WTC11 (cell line): ENCODE measurements at regions not wholly inside any gene's neighbourhood (a gene's known extent, or its start where the extent isn't known, plus 50 kb on each side); places are given as distances from the start of the nearest gene placed in this dataset.
A peak's percentile ranks its signal among the peaks of the same experiment; 100 is the strongest.

Experiments used
- ATAC-seq: fragments of 200-7000 bp; cut with Tn5 transposase; 2 replicates; pipeline ENCODE4 v1.10.0; 2021; ENCODE audit warnings: mild to moderate bottlenecking, moderate library complexity
- CTCF ChIA-PET: fragments of 300-600 bp; sonication (Branson Sonifier 250); formaldehyde crosslinking; loops from one replicate; lab custom pipeline; 2021; ENCODE audit warnings: antibody characterized with exemption; lab: Charles Lee
- POLR2A ChIA-PET: fragments of 350-600 bp; sonication (Branson Sonifier 250); formaldehyde crosslinking; loops from one replicate; lab custom pipeline; 2021; ENCODE audit warnings: antibody characterized with exemption; lab: Charles Lee
- DNase-seq: peaks from one replicate; pipeline ENCODE4 v3.0.0; 2021; ENCODE audit warnings: low spot score
- H3K27ac Mint-ChIP-seq: 2 replicates; pipeline ENCODE4 v1.8.0; 2021; ENCODE audit warnings: mixed read lengths
- H3K27me3 Mint-ChIP-seq: 2 replicates; pipeline ENCODE4 v1.8.0; 2021; ENCODE audit warnings: low read depth, mild to moderate bottlenecking, moderate library complexity, mixed read lengths
- H3K36me3 Mint-ChIP-seq: 2 replicates; pipeline ENCODE4 v1.8.0; 2021; ENCODE audit warnings: mixed read lengths
- H3K4me1 Mint-ChIP-seq: 2 replicates; pipeline ENCODE4 v1.8.0; 2022; ENCODE audit warnings: mixed read lengths
- H3K4me3 Mint-ChIP-seq: 2 replicates; pipeline ENCODE4 v1.8.0; 2021; ENCODE audit warnings: mild to moderate bottlenecking, moderate library complexity, mixed read lengths
- H3K9me3 Mint-ChIP-seq: 2 replicates; pipeline ENCODE4 v1.8.0; 2021; ENCODE audit warnings: mixed read lengths
- AFF4 ChIP-seq: sonication (generic); formaldehyde crosslinking; IDR thresholded peaks from 2 replicates; pipeline ENCODE4 v1.8.1; 2023; ENCODE audit warnings: mild to moderate bottlenecking, missing genetic modification reagents, borderline replicate concordance
- AR ChIP-seq: fragments of 250-450 bp; sonication (Bioruptor Pico); IDR thresholded peaks from 2 replicates; pipeline ENCODE4 v1.9.0; 2021; ENCODE audit warnings: mild to moderate bottlenecking
- CBFB ChIP-seq: sonication (generic); formaldehyde crosslinking; IDR thresholded peaks from 2 replicates; pipeline ENCODE4 v1.8.1; 2022; ENCODE audit warnings: mild to moderate bottlenecking, low read depth, missing genetic modification reagents
- CREB1 ChIP-seq: sonication (generic); formaldehyde crosslinking; IDR thresholded peaks from 2 replicates; pipeline ENCODE4 v1.8.0; 2023; ENCODE audit warnings: mild to moderate bottlenecking, missing genetic modification reagents
- CTCF ChIP-seq: fragments of 200-600 bp; IDR thresholded peaks from 2 replicates; pipeline ENCODE4 v1.8.0; 2022; ENCODE audit warnings: antibody characterized with exemption
- ELF4 ChIP-seq: sonication (generic); formaldehyde crosslinking; IDR thresholded peaks from 2 replicates; pipeline ENCODE4 v1.8.1; 2022; ENCODE audit warnings: low read depth, mild to moderate bottlenecking, moderate library complexity, missing genetic modification reagents
- ERG ChIP-seq: fragments of 250-450 bp; sonication (Bioruptor Pico); IDR thresholded peaks from 2 replicates; pipeline ENCODE4 v1.8.0; 2021; ENCODE audit warnings: mild to moderate bottlenecking
- ETV6 ChIP-seq: sonication (generic); formaldehyde crosslinking; IDR thresholded peaks from 2 replicates; pipeline ENCODE4 v1.8.1; 2022; ENCODE audit warnings: mild to moderate bottlenecking, missing genetic modification reagents
- FOXP1 ChIP-seq: sonication (generic); formaldehyde crosslinking; IDR thresholded peaks from 2 replicates; pipeline ENCODE4 v1.8.0; 2022; ENCODE audit warnings: missing genetic modification reagents, mild to moderate bottlenecking, moderate library complexity, borderline replicate concordance
- HMGXB4 ChIP-seq: sonication (generic); formaldehyde crosslinking; IDR thresholded peaks from 2 replicates; pipeline ENCODE4 v1.8.1; 2023; ENCODE audit warnings: mild to moderate bottlenecking, moderate library complexity, missing genetic modification reagents
- IRF1 ChIP-seq: sonication (generic); formaldehyde crosslinking; IDR thresholded peaks from 2 replicates; pipeline ENCODE4 v1.8.0; 2023; ENCODE audit warnings: missing genetic modification reagents
- IRF2 ChIP-seq: sonication (generic); formaldehyde crosslinking; IDR thresholded peaks from 2 replicates; pipeline ENCODE4 v1.8.0; 2022; ENCODE audit warnings: low read depth, missing genetic modification reagents, borderline replicate concordance
- OVOL2 ChIP-seq: fragments of 250-450 bp; sonication (Bioruptor Pico); IDR thresholded peaks from 2 replicates; pipeline ENCODE4 v1.9.0; 2021; ENCODE audit warnings: mild to moderate bottlenecking, borderline replicate concordance
- PRRX2 ChIP-seq: fragments of 250-450 bp; sonication (Bioruptor Pico); IDR thresholded peaks from 2 replicates; pipeline ENCODE4 v1.8.0; 2021; ENCODE audit warnings: mild to moderate bottlenecking
- RORB ChIP-seq: fragments of 250-450 bp; sonication (Bioruptor Pico); IDR thresholded peaks from 2 replicates; pipeline ENCODE4 v1.9.0; 2021; ENCODE audit warnings: mild to moderate bottlenecking
- SOX15 ChIP-seq: fragments of 250-450 bp; sonication (Bioruptor Pico); IDR thresholded peaks from 2 replicates; pipeline ENCODE4 v1.9.0; 2021; ENCODE audit warnings: mild to moderate bottlenecking
- ZNF416 ChIP-seq: fragments of 250-450 bp; sonication (Bioruptor Pico); IDR thresholded peaks from 2 replicates; pipeline ENCODE4 v1.9.0; 2021; ENCODE audit warnings: mild to moderate bottlenecking, inconsistent platforms

- TF ChIP-seq AR (CRISPR knock-in tag) = no peak
- no peak for TF ChIP-seq CTCF
- TF ChIP-seq HMGXB4 (CRISPR knock-in tag) = no peak
- TF ChIP-seq, all 79 proteins: peak for 0
Measured at GRCh38 chr21:38167345-38167744, 89.4 kb upstream of the KCNJ15 start (continued).

GRCh38 chr21:38170283-38170682 is 86.5 kb upstream of the KCNJ15 start:
- CTCF ChIA-PET = interaction anchor here (0.6 to 7.2 kb wide), 43 partner anchors 9 to 492 kb away, joined by 3 to 194 read pairs (median 4); no protein-coding TSS in a partner anchor
- peaks cover 5% of the 10 kb centered on the region for H3K9me3 Mint-ChIP-seq
- H3K4me3 Mint-ChIP-seq = no peak overlapping the region
- no peak overlapping the region for H3K27ac Mint-ChIP-seq
- POLR2A ChIA-PET = interaction anchor here (1.0 kb wide), 1 partner anchor 164 kb away, joined by 3 read pairs; no protein-coding TSS in a partner anchor
- peak; percentile 44 for DNase-seq
- peaks cover 35% of the 10 kb centered on the region for H3K4me1 Mint-ChIP-seq
- no peaks in the 10 kb centered on the region for H3K27me3 Mint-ChIP-seq
- TF ChIP-seq SOX15 (CRISPR knock-in tag) (no peak), ETV6 (CRISPR knock-in tag) (no peak), ERG (CRISPR knock-in tag) (no peak), RORB (CRISPR knock-in tag) (no peak), HMGXB4 (CRISPR knock-in tag) (no peak), CREB1 (CRISPR knock-in tag) (no peak), PRRX2 (CRISPR knock-in tag) (no peak), ELF4 (CRISPR knock-in tag) (no peak), FOXP1 (CRISPR knock-in tag) (no peak), IRF1 (CRISPR knock-in tag) (no peak), CTCF (no peak; the same call in 1 of the 2 replicates), CBFB (no peak), AFF4 (no peak), OVOL2 (CRISPR knock-in tag) (no peak), ZNF416 (CRISPR knock-in tag) (no peak), IRF2 (CRISPR knock-in tag) (no peak)
- TF ChIP-seq, all 79 proteins: peak for 0
- peak; percentile 31 for ATAC-seq
- H3K36me3 Mint-ChIP-seq = peaks cover 3% of the 10 kb centered on the region; the same call in 1 of the 2 replicates
